WTC11 (cell line): ENCODE measurements at regions not wholly inside any gene's neighbourhood (a gene's known extent, or its start where the extent isn't known, plus 50 kb on each side); places are given as distances from the start of the nearest gene placed in this dataset.

Source experiments
- ATAC-seq: fragments of 200-7000 bp; cut with Tn5 transposase; 2 replicates; pipeline ENCODE4 v1.10.0; 2021; ENCODE audit warnings: mild to moderate bottlenecking, moderate library complexity
- CTCF ChIA-PET: fragments of 300-600 bp; sonication (Branson Sonifier 250); formaldehyde crosslinking; loops from one replicate; lab custom pipeline; 2021; ENCODE audit warnings: antibody characterized with exemption; lab: Charles Lee
- POLR2A ChIA-PET: fragments of 350-600 bp; sonication (Branson Sonifier 250); formaldehyde crosslinking; loops from one replicate; lab custom pipeline; 2021; ENCODE audit warnings: antibody characterized with exemption; lab: Charles Lee
- DNase-seq: peaks from one replicate; pipeline ENCODE4 v3.0.0; 2021; ENCODE audit warnings: low spot score
- H3K27ac Mint-ChIP-seq: 2 replicates; pipeline ENCODE4 v1.8.0; 2021; ENCODE audit warnings: mixed read lengths
- H3K27me3 Mint-ChIP-seq: 2 replicates; pipeline ENCODE4 v1.8.0; 2021; ENCODE audit warnings: low read depth, mild to moderate bottlenecking, moderate library complexity, mixed read lengths
- H3K36me3 Mint-ChIP-seq: 2 replicates; pipeline ENCODE4 v1.8.0; 2021; ENCODE audit warnings: mixed read lengths
- H3K4me1 Mint-ChIP-seq: 2 replicates; pipeline ENCODE4 v1.8.0; 2022; ENCODE audit warnings: mixed read lengths
- H3K4me3 Mint-ChIP-seq: 2 replicates; pipeline ENCODE4 v1.8.0; 2021; ENCODE audit warnings: mild to moderate bottlenecking, moderate library complexity, mixed read lengths
- H3K9me3 Mint-ChIP-seq: 2 replicates; pipeline ENCODE4 v1.8.0; 2021; ENCODE audit warnings: mixed read lengths
- ATF3 ChIP-seq: sonication (generic); formaldehyde crosslinking; conservative IDR thresholded peaks from 2 replicates; pipeline ENCODE4 v1.8.1; 2022; ENCODE audit warnings: mild to moderate bottlenecking, missing genetic modification reagents
- CREB1 ChIP-seq: sonication (generic); formaldehyde crosslinking; IDR thresholded peaks from 2 replicates; pipeline ENCODE4 v1.8.0; 2023; ENCODE audit warnings: mild to moderate bottlenecking, missing genetic modification reagents
- GABPB1 ChIP-seq: sonication (generic); formaldehyde crosslinking; IDR thresholded peaks from 2 replicates; pipeline ENCODE4 v1.8.1; 2023; ENCODE audit warnings: mild to moderate bottlenecking, missing genetic modification reagents
- GTF2I ChIP-seq: fragments of 250-450 bp; sonication (Bioruptor Pico); conservative IDR thresholded peaks from 2 replicates; pipeline ENCODE4 v1.4.0; 2021; ENCODE audit warnings: mild to moderate bottlenecking
- NFYB ChIP-seq: sonication (generic); formaldehyde crosslinking; conservative IDR thresholded peaks from 2 replicates; pipeline ENCODE4 v1.8.0; 2022; ENCODE audit warnings: low read depth, missing genetic modification reagents
- PRRX2 ChIP-seq: fragments of 250-450 bp; sonication (Bioruptor Pico); IDR thresholded peaks from 2 replicates; pipeline ENCODE4 v1.8.0; 2021; ENCODE audit warnings: mild to moderate bottlenecking
- SMAD4 ChIP-seq: sonication (generic); formaldehyde crosslinking; IDR thresholded peaks from 2 replicates; pipeline ENCODE4 v1.8.0; 2022; ENCODE audit warnings: mild to moderate bottlenecking, missing genetic modification reagents
- TEAD4 ChIP-seq: sonication (generic); formaldehyde crosslinking; IDR thresholded peaks from 2 replicates; pipeline ENCODE4 v1.8.0; 2022; ENCODE audit warnings: mild to moderate bottlenecking, missing genetic modification reagents
- ZBTB43 ChIP-seq: sonication (generic); formaldehyde crosslinking; IDR thresholded peaks from 2 replicates; pipeline ENCODE4 v1.8.1; 2023; ENCODE audit warnings: mild to moderate bottlenecking, missing genetic modification reagents
- ZNF138 ChIP-seq: sonication (generic); formaldehyde crosslinking; conservative IDR thresholded peaks from 2 replicates; pipeline ENCODE4 v1.8.1; 2022; ENCODE audit warnings: mild to moderate bottlenecking, moderate library complexity, missing genetic modification reagents
- ZNF281 ChIP-seq: sonication (generic); formaldehyde crosslinking; IDR thresholded peaks from 2 replicates; pipeline ENCODE4 v1.8.0; 2023; ENCODE audit warnings: mild to moderate bottlenecking, missing genetic modification reagents
- ZNF317 ChIP-seq: sonication (generic); formaldehyde crosslinking; IDR thresholded peaks from 2 replicates; pipeline ENCODE4 v1.8.1; 2023; ENCODE audit warnings: low read depth, mild to moderate bottlenecking, moderate library complexity, missing genetic modification reagents, borderline replicate concordance
- TF ChIP-seq, protein P1 (sequence below): sonication (generic); formaldehyde crosslinking; IDR thresholded peaks from 2 replicates; pipeline ENCODE4 v1.8.0; 2022; ENCODE audit warnings: mild to moderate bottlenecking, missing genetic modification reagents
- TF ChIP-seq, protein P2 (sequence below): fragments of 200-600 bp; IDR thresholded peaks from 2 replicates; pipeline ENCODE4 v1.8.0; 2022; ENCODE audit warnings: antibody characterized with exemption
- TF ChIP-seq, protein P3 (sequence below): sonication (generic); formaldehyde crosslinking; IDR thresholded peaks from 2 replicates; pipeline ENCODE4 v1.8.1; 2022; ENCODE audit warnings: low read depth, missing genetic modification reagents, borderline replicate concordance
- TF ChIP-seq, protein P4 (sequence below): fragments of 250-450 bp; sonication (Bioruptor Pico); IDR thresholded peaks from 2 replicates; pipeline ENCODE4 v2.1.2; 2022; ENCODE audit warnings: mild to moderate bottlenecking, moderate library complexity
- TF ChIP-seq, protein P5 (sequence below): sonication (generic); formaldehyde crosslinking; IDR thresholded peaks from 2 replicates; pipeline ENCODE4 v1.8.0; 2023; ENCODE audit warnings: missing genetic modification reagents, mild to moderate bottlenecking, borderline replicate concordance

- Mint-ChIP-seq H3K9me3 (peaks cover 81% of the 10 kb centered on the region), H3K36me3 (peaks cover 44% of the 10 kb centered on the region), H3K4me1 (no peaks in the 10 kb centered on the region), H3K4me3 (no peak overlapping the region), H3K27ac (no peak overlapping the region), H3K27me3 (peaks cover 3% of the 10 kb centered on the region; the same call in 1 of the 2 replicates)
- TF ChIP-seq PRRX2, result no peak
- no peak for TF ChIP-seq ATF3 (CRISPR knock-in tag)
- TF ChIP-seq SMAD4, result no peak
- no peak for TF ChIP-seq ZBTB43 (CRISPR knock-in tag)
- TF ChIP-seq CREB1 (CRISPR knock-in tag), result no peak
- TF ChIP-seq, protein P1, sequence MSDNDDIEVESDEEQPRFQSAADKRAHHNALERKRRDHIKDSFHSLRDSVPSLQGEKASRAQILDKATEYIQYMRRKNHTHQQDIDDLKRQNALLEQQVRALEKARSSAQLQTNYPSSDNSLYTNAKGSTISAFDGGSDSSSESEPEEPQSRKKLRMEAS (CRISPR knock-in tag), result no peak
- TF ChIP-seq, protein P2, sequence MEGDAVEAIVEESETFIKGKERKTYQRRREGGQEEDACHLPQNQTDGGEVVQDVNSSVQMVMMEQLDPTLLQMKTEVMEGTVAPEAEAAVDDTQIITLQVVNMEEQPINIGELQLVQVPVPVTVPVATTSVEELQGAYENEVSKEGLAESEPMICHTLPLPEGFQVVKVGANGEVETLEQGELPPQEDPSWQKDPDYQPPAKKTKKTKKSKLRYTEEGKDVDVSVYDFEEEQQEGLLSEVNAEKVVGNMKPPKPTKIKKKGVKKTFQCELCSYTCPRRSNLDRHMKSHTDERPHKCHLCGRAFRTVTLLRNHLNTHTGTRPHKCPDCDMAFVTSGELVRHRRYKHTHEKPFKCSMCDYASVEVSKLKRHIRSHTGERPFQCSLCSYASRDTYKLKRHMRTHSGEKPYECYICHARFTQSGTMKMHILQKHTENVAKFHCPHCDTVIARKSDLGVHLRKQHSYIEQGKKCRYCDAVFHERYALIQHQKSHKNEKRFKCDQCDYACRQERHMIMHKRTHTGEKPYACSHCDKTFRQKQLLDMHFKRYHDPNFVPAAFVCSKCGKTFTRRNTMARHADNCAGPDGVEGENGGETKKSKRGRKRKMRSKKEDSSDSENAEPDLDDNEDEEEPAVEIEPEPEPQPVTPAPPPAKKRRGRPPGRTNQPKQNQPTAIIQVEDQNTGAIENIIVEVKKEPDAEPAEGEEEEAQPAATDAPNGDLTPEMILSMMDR, result no peak
- TF ChIP-seq NFYB, result no peak
- TF ChIP-seq ZNF317, result no peak
- no peak for TF ChIP-seq GABPB1 (CRISPR knock-in tag)
- TF ChIP-seq TEAD4 (CRISPR knock-in tag), result no peak
- TF ChIP-seq, protein P3, sequence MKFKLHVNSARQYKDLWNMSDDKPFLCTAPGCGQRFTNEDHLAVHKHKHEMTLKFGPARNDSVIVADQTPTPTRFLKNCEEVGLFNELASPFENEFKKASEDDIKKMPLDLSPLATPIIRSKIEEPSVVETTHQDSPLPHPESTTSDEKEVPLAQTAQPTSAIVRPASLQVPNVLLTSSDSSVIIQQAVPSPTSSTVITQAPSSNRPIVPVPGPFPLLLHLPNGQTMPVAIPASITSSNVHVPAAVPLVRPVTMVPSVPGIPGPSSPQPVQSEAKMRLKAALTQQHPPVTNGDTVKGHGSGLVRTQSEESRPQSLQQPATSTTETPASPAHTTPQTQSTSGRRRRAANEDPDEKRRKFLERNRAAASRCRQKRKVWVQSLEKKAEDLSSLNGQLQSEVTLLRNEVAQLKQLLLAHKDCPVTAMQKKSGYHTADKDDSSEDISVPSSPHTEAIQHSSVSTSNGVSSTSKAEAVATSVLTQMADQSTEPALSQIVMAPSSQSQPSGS, result no peak
- TF ChIP-seq, protein P4, sequence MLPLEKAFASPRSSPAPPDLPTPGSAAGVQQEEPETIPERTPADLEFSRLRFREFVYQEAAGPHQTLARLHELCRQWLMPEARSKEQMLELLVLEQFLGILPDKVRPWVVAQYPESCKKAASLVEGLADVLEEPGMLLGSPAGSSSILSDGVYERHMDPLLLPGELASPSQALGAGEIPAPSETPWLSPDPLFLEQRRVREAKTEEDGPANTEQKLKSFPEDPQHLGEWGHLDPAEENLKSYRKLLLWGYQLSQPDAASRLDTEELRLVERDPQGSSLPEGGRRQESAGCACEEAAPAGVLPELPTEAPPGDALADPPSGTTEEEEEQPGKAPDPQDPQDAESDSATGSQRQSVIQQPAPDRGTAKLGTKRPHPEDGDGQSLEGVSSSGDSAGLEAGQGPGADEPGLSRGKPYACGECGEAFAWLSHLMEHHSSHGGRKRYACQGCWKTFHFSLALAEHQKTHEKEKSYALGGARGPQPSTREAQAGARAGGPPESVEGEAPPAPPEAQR (CRISPR knock-in tag), result no peak
- no peak for TF ChIP-seq GTF2I (CRISPR knock-in tag)
- TF ChIP-seq, protein P5, sequence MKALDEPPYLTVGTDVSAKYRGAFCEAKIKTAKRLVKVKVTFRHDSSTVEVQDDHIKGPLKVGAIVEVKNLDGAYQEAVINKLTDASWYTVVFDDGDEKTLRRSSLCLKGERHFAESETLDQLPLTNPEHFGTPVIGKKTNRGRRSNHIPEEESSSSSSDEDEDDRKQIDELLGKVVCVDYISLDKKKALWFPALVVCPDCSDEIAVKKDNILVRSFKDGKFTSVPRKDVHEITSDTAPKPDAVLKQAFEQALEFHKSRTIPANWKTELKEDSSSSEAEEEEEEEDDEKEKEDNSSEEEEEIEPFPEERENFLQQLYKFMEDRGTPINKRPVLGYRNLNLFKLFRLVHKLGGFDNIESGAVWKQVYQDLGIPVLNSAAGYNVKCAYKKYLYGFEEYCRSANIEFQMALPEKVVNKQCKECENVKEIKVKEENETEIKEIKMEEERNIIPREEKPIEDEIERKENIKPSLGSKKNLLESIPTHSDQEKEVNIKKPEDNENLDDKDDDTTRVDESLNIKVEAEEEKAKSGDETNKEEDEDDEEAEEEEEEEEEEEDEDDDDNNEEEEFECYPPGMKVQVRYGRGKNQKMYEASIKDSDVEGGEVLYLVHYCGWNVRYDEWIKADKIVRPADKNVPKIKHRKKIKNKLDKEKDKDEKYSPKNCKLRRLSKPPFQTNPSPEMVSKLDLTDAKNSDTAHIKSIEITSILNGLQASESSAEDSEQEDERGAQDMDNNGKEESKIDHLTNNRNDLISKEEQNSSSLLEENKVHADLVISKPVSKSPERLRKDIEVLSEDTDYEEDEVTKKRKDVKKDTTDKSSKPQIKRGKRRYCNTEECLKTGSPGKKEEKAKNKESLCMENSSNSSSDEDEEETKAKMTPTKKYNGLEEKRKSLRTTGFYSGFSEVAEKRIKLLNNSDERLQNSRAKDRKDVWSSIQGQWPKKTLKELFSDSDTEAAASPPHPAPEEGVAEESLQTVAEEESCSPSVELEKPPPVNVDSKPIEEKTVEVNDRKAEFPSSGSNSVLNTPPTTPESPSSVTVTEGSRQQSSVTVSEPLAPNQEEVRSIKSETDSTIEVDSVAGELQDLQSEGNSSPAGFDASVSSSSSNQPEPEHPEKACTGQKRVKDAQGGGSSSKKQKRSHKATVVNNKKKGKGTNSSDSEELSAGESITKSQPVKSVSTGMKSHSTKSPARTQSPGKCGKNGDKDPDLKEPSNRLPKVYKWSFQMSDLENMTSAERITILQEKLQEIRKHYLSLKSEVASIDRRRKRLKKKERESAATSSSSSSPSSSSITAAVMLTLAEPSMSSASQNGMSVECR, result no peak
- no peak for TF ChIP-seq ZNF138
- no peak for TF ChIP-seq ZNF281 (CRISPR knock-in tag)
- DNase-seq (no peak), ATAC-seq (no peak)
- POLR2A ChIA-PET, result no interaction called here
- CTCF ChIA-PET, result no interaction called here
Measured at GRCh38 chr14:80124794-80125193, 86.5 kb downstream of the DIO2 start.
